Brain microvascular endothelial cell (primary cell): ENCODE measurements at regions not wholly inside any gene's neighbourhood (a gene's known extent, or its start where the extent isn't known, plus 50 kb on each side); places are given as distances from the start of the nearest gene placed in this dataset.

Experiments used
- DNase-seq: peaks from one replicate; pipeline ENCODE4 v3.0.0-alpha.2; 2020
- H3K27ac ChIP-seq: fragments of 250-450 bp; sonication (Bioruptor Pico); 2 replicates; pipeline ENCODE4 v1.5.1; 2020; ENCODE audit warnings: mild to moderate bottlenecking, moderate library complexity
- H3K27me3 ChIP-seq: fragments of 250-450 bp; sonication (Bioruptor Pico); replicated peaks from 2 replicates; pipeline ENCODE4 v1.5.1; 2020; ENCODE audit warnings: mild to moderate bottlenecking
- H3K36me3 ChIP-seq: fragments of 250-450 bp; sonication (Bioruptor Pico); replicated peaks from 2 replicates; pipeline ENCODE4 v1.5.1; 2020; ENCODE audit warnings: mild to moderate bottlenecking
- H3K4me3 ChIP-seq: 2 replicates; pipeline ENCODE4 v1.5.1; 2011; ENCODE audit warnings: low read depth, mild to moderate bottlenecking, control low read depth, low read length, moderate library complexity
- CTCF ChIP-seq: IDR thresholded peaks from 2 replicates; pipeline ENCODE4 v1.5.1; 2011; ENCODE audit warnings: low read depth, mild to moderate bottlenecking, moderate library complexity, low read length, control low read depth, inconsistent platforms; ENCODE audit errors: missing control alignments
- in situ Hi-C: cut with HindIII; loops from 2 replicates; pipeline ENCODE4 v1.10.0; 2017; ENCODE audit warnings: low sequenced_read_pairs, low pct_ligation_motif_present

DNA sequence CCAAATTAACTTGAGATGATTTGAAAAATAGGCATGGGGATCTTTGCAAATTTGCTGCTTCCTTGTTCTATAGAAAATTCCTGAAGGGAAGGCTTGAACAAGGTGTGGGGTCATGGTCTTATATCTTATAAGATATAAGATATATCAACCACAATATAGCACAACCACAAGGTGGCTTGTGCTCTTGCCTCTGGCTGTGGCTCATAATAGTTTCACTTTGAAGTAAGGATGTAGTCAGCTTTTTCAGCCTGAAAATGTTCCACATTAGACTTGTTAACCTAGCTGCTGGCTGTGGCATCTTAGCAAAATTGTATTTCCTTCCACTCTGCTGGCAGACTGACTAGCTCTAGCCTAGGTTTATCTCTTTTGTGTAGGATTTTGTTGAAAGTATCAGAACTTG lies 169.7 kb downstream of the KLF5 start:
- no peaks in the 10 kb centered on the region for H3K27me3 ChIP-seq
- peak; percentile 49 for TF ChIP-seq CTCF
- DNase-seq: no peak
- H3K36me3 ChIP-seq: no peaks in the 10 kb centered on the region
- no peak overlapping the region for H3K4me3 ChIP-seq
- H3K27ac ChIP-seq: no peak overlapping the region
- in situ Hi-C loops: no loop called here

DNA sequence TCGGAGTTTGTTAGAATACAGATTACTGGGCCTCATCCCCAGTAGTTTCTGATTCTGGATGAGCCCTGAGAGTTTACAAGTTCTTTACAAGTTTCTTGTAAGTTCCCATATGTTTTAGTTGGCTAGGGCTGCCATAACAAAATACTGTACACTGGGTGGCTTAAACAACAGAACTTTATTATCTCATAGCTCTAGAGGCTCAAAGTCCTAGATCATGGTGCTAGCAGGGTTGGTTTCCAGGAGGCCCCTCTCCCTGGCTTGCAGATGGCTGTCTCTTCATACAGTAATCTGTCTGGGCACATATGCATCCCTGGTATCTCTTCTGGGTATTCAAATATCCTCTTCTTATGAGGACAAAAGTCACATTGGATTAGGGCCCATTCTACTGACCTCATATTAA lies 167.2 kb downstream of the KLF5 start:
- H3K36me3 ChIP-seq: no peaks in the 10 kb centered on the region
- H3K27ac ChIP-seq: no peak overlapping the region
- H3K27me3 ChIP-seq: no peaks in the 10 kb centered on the region
- H3K4me3 ChIP-seq: no peak overlapping the region
- in situ Hi-C loops: no loop called here
- TF ChIP-seq CTCF: no peak
- DNase-seq: no peak

DNA sequence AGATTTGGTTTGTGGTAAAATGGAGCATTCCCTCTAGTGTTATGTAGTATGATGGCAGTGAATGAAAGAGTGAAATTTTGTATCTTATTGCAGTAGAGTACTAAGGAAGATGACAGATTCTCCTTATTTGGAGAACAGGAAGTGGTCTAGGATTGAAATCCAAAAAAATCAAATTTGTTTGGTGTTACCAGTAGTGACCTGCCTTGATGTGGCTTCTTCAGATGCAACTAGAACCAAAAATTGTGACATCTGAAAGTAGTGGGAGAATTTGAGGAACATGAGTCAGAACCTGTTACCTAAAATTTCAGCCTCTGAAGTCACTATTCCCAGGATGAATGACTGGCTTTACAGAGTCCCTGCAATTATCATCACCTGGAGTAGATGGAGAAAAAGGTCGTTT lies 165.9 kb downstream of the KLF5 start:
- H3K4me3 ChIP-seq: no peak overlapping the region
- H3K27me3 ChIP-seq: no peaks in the 10 kb centered on the region
- H3K36me3 ChIP-seq: no peaks in the 10 kb centered on the region
- no peak for DNase-seq
- no peak for TF ChIP-seq CTCF
- in situ Hi-C loops: no loop called here
- H3K27ac ChIP-seq: no peak overlapping the region

DNA sequence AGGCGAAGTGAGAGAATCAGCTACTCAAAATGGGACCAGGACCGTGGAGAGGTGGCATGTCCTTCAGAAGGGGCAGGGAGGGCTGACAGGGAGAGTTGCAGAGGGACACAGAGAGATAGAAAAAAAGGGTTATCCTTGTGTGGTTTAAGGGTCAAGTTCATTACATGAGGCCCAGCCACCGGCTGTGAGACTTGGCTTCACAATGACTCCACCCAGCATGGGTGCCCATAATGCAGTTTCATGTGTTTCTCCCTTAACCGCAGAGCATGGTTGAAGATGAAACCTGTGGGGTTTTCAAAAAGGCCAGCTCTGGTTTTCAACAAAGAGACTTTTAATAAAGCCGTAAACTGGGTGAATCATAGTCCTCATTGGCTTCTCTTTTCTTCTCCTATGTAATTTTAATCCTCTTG lies 164.6 kb downstream of the KLF5 start:
- no peak for TF ChIP-seq CTCF
- Histone ChIP-seq H3K36me3 (no peaks in the 10 kb centered on the region), H3K27me3 (no peaks in the 10 kb centered on the region), H3K4me3 (no peak overlapping the region), H3K27ac (no peak overlapping the region)
- in situ Hi-C loops: no loop called here
- no peak for DNase-seq

GRCh38 chr13:73222627-73223305 lies 164.0 kb downstream of the KLF5 start:
- Histone ChIP-seq H3K27me3 (no peaks in the 10 kb centered on the region), H3K27ac (no peak overlapping the region), H3K36me3 (no peaks in the 10 kb centered on the region), H3K4me3 (no peak overlapping the region)
- no peak for DNase-seq
- no peak for TF ChIP-seq CTCF
- in situ Hi-C loops: no loop called here
